ENCODE measurements at regions not wholly inside any gene's neighbourhood (a gene's known extent, or its start where the extent isn't known, plus 50 kb on each side); places are given as distances from the start of the nearest gene placed in this dataset.

GRCh38 chr10:125264757-125265578 is 104.6 kb upstream of the CTBP2 start:
- Histone ChIP-seq H3K36me3 (no peaks in the 10 kb centered on the region), H3K9me3 (no peaks in the 10 kb centered on the region), H3K4me1 (no peaks in the 10 kb centered on the region), H3K27me3 (no peaks in the 10 kb centered on the region), H3K4me3 (no peak overlapping the region), H3K27ac (no peak overlapping the region)
- TF ChIP-seq EP300 (IDR thresholded peaks at IDR 0.05) (no peak), CTCF (IDR thresholded peaks at IDR 0.05) (no peak), POLR2A (IDR thresholded peaks at IDR 0.05) (no peak)
- DNase-seq (ENCODE audit: low spot score in 2 of 2): no peak
- 66 to 71% methylated on average over 13 of the region's 13 CpGs for WGBS, 2 donors

- H3K4me1 ChIP-seq: no peaks in the 10 kb centered on the region
- no peaks in the 10 kb centered on the region for H3K36me3 ChIP-seq
- H3K9me3 ChIP-seq: no peaks in the 10 kb centered on the region
- 67 to 90% methylated on average over 1 of the region's 1 CpG for WGBS, 2 donors
- no peak overlapping the region for H3K4me3 ChIP-seq
- TF ChIP-seq CTCF (IDR thresholded peaks at IDR 0.05) (no peak), EP300 (IDR thresholded peaks at IDR 0.05) (no peak), POLR2A (IDR thresholded peaks at IDR 0.05) (no peak)
- no peak overlapping the region for H3K27ac ChIP-seq
- H3K27me3 ChIP-seq: no peaks in the 10 kb centered on the region
- DNase-seq (ENCODE audit: low spot score in 2 of 2): no peak
These were observed 103.7 kb upstream of the CTBP2 start for GRCh38 chr10:125264091-125264490.

- 75% methylated on average over 7 of the region's 7 CpGs for WGBS, 2 donors
- H3K27me3 ChIP-seq: no peaks in the 10 kb centered on the region
- H3K4me3 ChIP-seq: no peak overlapping the region
- no peak overlapping the region for H3K27ac ChIP-seq
- no peaks in the 10 kb centered on the region for H3K36me3 ChIP-seq
- DNase-seq (ENCODE audit: low spot score in 2 of 2): no peak
- TF ChIP-seq EP300 (IDR thresholded peaks at IDR 0.05) (no peak), CTCF (IDR thresholded peaks at IDR 0.05) (no peak), POLR2A (IDR thresholded peaks at IDR 0.05) (no peak)
- no peaks in the 10 kb centered on the region for H3K4me1 ChIP-seq
- no peaks in the 10 kb centered on the region for H3K9me3 ChIP-seq
These were observed 103.2 kb upstream of the CTBP2 start for GRCh38 chr10:125263551-125263950.

GRCh38 chr10:125262920-125263319 is 102.6 kb upstream of the CTBP2 start:
- no peak for DNase-seq (ENCODE audit: low spot score in 2 of 2)
- Histone ChIP-seq H3K27ac (no peak overlapping the region), H3K27me3 (no peaks in the 10 kb centered on the region), H3K4me1 (no peaks in the 10 kb centered on the region), H3K9me3 (no peaks in the 10 kb centered on the region), H3K36me3 (no peaks in the 10 kb centered on the region), H3K4me3 (no peak overlapping the region)
- WGBS, 2 donors: 71 to 73% methylated on average over 6 of the region's 6 CpGs
- TF ChIP-seq CTCF (IDR thresholded peaks at IDR 0.05) (no peak), EP300 (IDR thresholded peaks at IDR 0.05) (no peak)

- 85 to 90% methylated on average over 6 of the region's 6 CpGs for WGBS, 2 donors
- H3K36me3 ChIP-seq: no peaks in the 10 kb centered on the region
- H3K4me1 ChIP-seq: no peaks in the 10 kb centered on the region
- no peaks in the 10 kb centered on the region for H3K27me3 ChIP-seq
- no peak overlapping the region for H3K27ac ChIP-seq
- no peak overlapping the region for H3K4me3 ChIP-seq
- no peaks in the 10 kb centered on the region for H3K9me3 ChIP-seq
- DNase-seq (ENCODE audit: low spot score in 2 of 2): no peak
- TF ChIP-seq POLR2A (IDR thresholded peaks at IDR 0.05): no peak
- no peak for TF ChIP-seq EP300 (IDR thresholded peaks at IDR 0.05)
- no peak for TF ChIP-seq CTCF (IDR thresholded peaks at IDR 0.05)
These were observed 102.0 kb upstream of the CTBP2 start for GRCh38 chr10:125262409-125262808.
